A673 (cell line): ENCODE measurements at regions not wholly inside any gene's neighbourhood (a gene's known extent, or its start where the extent isn't known, plus 50 kb on each side); places are given as distances from the start of the nearest gene placed in this dataset.

Experiments used
- BruUV-seq: library from RNA; stranded (reverse); fragments of 400-500 nt; replicated peaks from 2 replicates; lab custom pipeline; 2021; lab: Mats Ljungman, UMichigan
- CTCF ChIA-PET: fragments of 300-600 bp; sonication (Branson Sonifier 250); formaldehyde crosslinking; loops from one replicate; lab custom pipeline; 2022; ENCODE audit warnings: antibody characterized with exemption; lab: Charles Lee
- POLR2A ChIA-PET: fragments of 300-600 bp; sonication (Branson Sonifier 250); formaldehyde crosslinking; loops from one replicate; lab custom pipeline; 2022; ENCODE audit warnings: antibody characterized with exemption; ENCODE audit not compliant: low non-redundant PET; lab: Charles Lee
- DNase-seq: peaks from one replicate; pipeline ENCODE4 v3.0.0-alpha.2; 2015; ENCODE audit warnings: low spot score
- H3K27ac ChIP-seq: fragments of 200-600 bp; sonication (generic); 2 replicates; pipeline ENCODE4 v1.5.1; 2016; ENCODE audit warnings: mixed run types, low read depth, mild to moderate bottlenecking, mixed read lengths, antibody characterized with exemption, low read length; ENCODE audit not compliant: poor library complexity, severe bottlenecking
- H3K27me3 ChIP-seq: fragments of 200-600 bp; sonication (generic); replicated peaks from 2 replicates; pipeline ENCODE4 v1.6.1; 2017; ENCODE audit warnings: mixed run types, low read depth, mild to moderate bottlenecking, mixed read lengths, antibody characterized with exemption, low read length; ENCODE audit not compliant: insufficient read depth, poor library complexity
- H3K36me3 ChIP-seq: fragments of 200-600 bp; sonication (generic); 2 replicates; pipeline ENCODE4 v1.6.1; 2016; ENCODE audit warnings: mixed run types, mild to moderate bottlenecking, mixed read lengths, antibody characterized with exemption, low read length; ENCODE audit not compliant: insufficient read depth, poor library complexity, severe bottlenecking
- H3K4me1 ChIP-seq: fragments of 200-600 bp; sonication (generic); 2 replicates; pipeline ENCODE4 v1.6.1; 2017; ENCODE audit warnings: mixed run types, mild to moderate bottlenecking, mixed read lengths, antibody characterized with exemption, low read length; ENCODE audit not compliant: insufficient read depth, poor library complexity, severe bottlenecking
- H3K4me3 ChIP-seq: fragments of 200-600 bp; sonication (generic); 2 replicates; pipeline ENCODE4 v1.5.1; 2016; ENCODE audit warnings: low read depth, mixed run types, mild to moderate bottlenecking, mixed read lengths, low read length; ENCODE audit not compliant: poor library complexity, severe bottlenecking
- H3K9me3 ChIP-seq: fragments of 200-600 bp; sonication (generic); 2 replicates; pipeline ENCODE4 v1.6.1; 2016; ENCODE audit warnings: mixed run types, low read depth, mild to moderate bottlenecking, mixed read lengths, antibody characterized with exemption, low read length; ENCODE audit not compliant: poor library complexity, severe bottlenecking
- EZH2 ChIP-seq: fragments of 200-600 bp; sonication (generic); IDR thresholded peaks from 2 replicates; pipeline ENCODE4 v1.6.1; 2017; ENCODE audit warnings: borderline replicate concordance, low read depth, mild to moderate bottlenecking, mixed read lengths, antibody characterized with exemption, low read length; ENCODE audit not compliant: poor library complexity, severe bottlenecking
- intact Hi-C: fragments of 100-400 bp; cut with micrococcal nuclease; formaldehyde crosslinking; loops from one replicate; pipeline ENCODE4 v1.10.0; 2022; ENCODE audit not compliant: unreplicated experiment
- TF ChIP-seq, protein P1 (sequence below): fragments of 300-800, 200-600 bp; sonication (generic); conservative IDR thresholded peaks from 2 replicates; pipeline ENCODE4 v1.5.1; 2017; ENCODE audit warnings: low read depth, mild to moderate bottlenecking, antibody characterized with exemption, low read length, moderate library complexity, mixed read lengths

- TF ChIP-seq EZH2, result no peak
- TF ChIP-seq, protein P1, sequence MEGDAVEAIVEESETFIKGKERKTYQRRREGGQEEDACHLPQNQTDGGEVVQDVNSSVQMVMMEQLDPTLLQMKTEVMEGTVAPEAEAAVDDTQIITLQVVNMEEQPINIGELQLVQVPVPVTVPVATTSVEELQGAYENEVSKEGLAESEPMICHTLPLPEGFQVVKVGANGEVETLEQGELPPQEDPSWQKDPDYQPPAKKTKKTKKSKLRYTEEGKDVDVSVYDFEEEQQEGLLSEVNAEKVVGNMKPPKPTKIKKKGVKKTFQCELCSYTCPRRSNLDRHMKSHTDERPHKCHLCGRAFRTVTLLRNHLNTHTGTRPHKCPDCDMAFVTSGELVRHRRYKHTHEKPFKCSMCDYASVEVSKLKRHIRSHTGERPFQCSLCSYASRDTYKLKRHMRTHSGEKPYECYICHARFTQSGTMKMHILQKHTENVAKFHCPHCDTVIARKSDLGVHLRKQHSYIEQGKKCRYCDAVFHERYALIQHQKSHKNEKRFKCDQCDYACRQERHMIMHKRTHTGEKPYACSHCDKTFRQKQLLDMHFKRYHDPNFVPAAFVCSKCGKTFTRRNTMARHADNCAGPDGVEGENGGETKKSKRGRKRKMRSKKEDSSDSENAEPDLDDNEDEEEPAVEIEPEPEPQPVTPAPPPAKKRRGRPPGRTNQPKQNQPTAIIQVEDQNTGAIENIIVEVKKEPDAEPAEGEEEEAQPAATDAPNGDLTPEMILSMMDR, result no peak
- H3K9me3 ChIP-seq, result no peaks in the 10 kb centered on the region
- DNase-seq, result peak; percentile 48
- BruUV-seq, result no TSS peak
- POLR2A ChIA-PET, result no interaction called here
- H3K27me3 ChIP-seq, result no peaks in the 10 kb centered on the region
- intact Hi-C loops, result no loop called here
- H3K4me1 ChIP-seq, result peaks cover 28% of the 10 kb centered on the region
- CTCF ChIA-PET, result interaction anchor here (0.5 to 1.8 kb wide), 3 partner anchors 21 to 1171 kb away, joined by 3 to 8 read pairs (median 4); no protein-coding TSS in a partner anchor
- no peaks in the 10 kb centered on the region for H3K36me3 ChIP-seq
- no peak overlapping the region for H3K4me3 ChIP-seq
- no peak overlapping the region for H3K27ac ChIP-seq
Observed at GRCh38 chr14:100438271-100438670, 115.1 kb downstream of the SLC25A47 start.

- H3K27ac ChIP-seq, result no peak overlapping the region
- DNase-seq, result no peak
- CTCF ChIA-PET, result interaction anchor here (0.5 to 1.8 kb wide), 3 partner anchors 21 to 1171 kb away, joined by 3 to 8 read pairs (median 4); no protein-coding TSS in a partner anchor
Observed at GRCh38 chr14:100438678-100439592, 115.8 kb downstream of the SLC25A47 start.

DNA sequence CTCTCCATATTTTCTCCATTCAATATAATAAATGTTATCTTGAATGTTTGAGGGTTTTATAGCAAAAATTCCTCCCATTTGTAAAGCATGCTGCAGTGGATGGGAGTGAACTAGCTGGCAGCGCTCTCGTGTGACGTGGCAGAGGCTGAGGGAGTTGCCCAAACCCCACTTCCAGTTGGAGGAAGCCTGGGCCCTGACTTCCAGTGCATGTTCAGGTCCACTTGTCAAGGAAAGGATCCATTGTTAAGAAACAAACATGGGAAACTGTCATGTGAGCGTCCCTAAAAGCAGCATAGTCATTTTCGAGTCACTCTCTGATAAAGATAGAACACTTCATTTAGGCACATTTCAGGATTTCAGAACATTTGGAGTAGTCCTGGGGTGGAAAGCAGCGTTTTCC is 116.6 kb downstream of the SLC25A47 start:
- ChIA-PET CTCF (interaction anchor here (1.0 to 1.4 kb wide), 2 partner anchors 54 to 206 kb away, joined by 3 to 7 read pairs; no protein-coding TSS in a partner anchor), POLR2A (interaction anchor here (0.5 kb wide), 1 partner anchor 11 kb away, joined by 11 read pairs; no protein-coding TSS in a partner anchor)
- BruUV-seq, result no TSS peak
- H3K9me3 ChIP-seq, result no peaks in the 10 kb centered on the region
- intact Hi-C loops, result loop anchor here (1.0 kb wide), 1 partner anchor 206 kb away; no protein-coding TSS in a partner anchor
- H3K27ac ChIP-seq, result no peak overlapping the region
- H3K4me3 ChIP-seq, result no peak overlapping the region
- TF ChIP-seq, protein P1, result no peak
- TF ChIP-seq EZH2, result no peak
- no peaks in the 10 kb centered on the region for H3K36me3 ChIP-seq
- DNase-seq, result no peak
- no peaks in the 10 kb centered on the region for H3K27me3 ChIP-seq
- peaks cover 28% of the 10 kb centered on the region for H3K4me1 ChIP-seq

More at GRCh38 chr14:100438678-100439592, 115.8 kb downstream of the SLC25A47 start:
- Histone ChIP-seq H3K4me1 (peaks cover 28% of the 10 kb centered on the region), H3K36me3 (no peaks in the 10 kb centered on the region), H3K27me3 (no peaks in the 10 kb centered on the region), H3K4me3 (no peak overlapping the region), H3K9me3 (no peaks in the 10 kb centered on the region)
- TF ChIP-seq, protein P1, result no peak
- no peak for TF ChIP-seq EZH2
- POLR2A ChIA-PET, result no interaction called here
- intact Hi-C loops, result no loop called here
- no TSS peak for BruUV-seq
